ENCODE measurements at regions not wholly inside any gene's neighbourhood (a gene's known extent, or its start where the extent isn't known, plus 50 kb on each side); places are given as distances from the start of the nearest gene placed in this dataset.

DNA sequence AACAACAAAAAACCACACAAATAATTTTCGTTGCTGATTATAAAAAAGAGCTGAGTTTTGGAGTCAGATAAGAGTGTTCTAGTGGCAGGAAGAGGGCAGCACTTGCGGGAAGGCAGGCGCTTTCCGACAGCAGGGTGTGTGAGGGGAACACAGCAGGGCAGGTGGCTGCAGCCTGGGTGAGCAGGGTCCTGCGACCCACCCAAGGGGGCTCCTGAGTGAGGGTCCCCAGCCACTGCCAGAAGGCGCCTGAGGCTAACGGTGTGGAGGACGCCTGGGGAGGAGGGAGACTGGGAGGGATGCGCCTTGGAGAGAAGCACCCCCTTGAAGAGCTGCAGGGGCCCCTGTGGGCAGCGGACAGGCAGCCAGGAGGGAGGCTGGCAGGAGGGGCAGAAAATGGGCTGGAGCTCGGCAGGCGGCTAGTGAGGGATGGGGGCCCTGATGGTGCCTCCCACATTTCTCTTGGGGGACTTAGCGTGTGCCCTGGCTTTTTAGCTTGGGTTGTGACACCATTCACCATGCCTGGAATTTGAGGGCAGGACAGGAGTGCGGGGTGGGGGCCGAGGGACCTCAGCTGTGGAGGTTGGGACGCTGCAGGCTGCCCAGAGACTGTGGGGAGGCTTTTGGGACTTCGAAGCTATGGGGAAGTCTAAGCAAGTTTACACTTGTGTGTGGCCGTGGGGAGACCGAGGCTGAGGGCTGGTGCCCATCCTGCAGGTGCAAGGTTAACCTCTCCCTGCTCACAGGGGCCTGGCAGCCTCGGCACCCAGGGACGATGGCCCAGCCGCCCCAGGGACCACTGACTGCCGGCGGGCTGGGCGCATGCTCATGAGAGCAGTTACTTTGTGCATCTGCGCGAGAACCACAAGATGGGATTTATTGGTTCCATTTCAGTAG is 111.4 kb downstream of the SIK1 start:
- intact Hi-C loops (cut with DNase I), result no loop called here
- Histone ChIP-seq H3K9me3 (no peaks in the 10 kb centered on the region), H3K27me3 (no peaks in the 10 kb centered on the region), H3K4me3 (no peak overlapping the region), H3K36me3 (no peaks in the 10 kb centered on the region), H3K4me1 (no peaks in the 10 kb centered on the region), H3K27ac (no peak overlapping the region)
- DNase-seq (ENCODE audit: low spot score in 2 of 2), result no peak
- no peak for TF ChIP-seq CTCF (IDR thresholded peaks at IDR 0.05)

DNA sequence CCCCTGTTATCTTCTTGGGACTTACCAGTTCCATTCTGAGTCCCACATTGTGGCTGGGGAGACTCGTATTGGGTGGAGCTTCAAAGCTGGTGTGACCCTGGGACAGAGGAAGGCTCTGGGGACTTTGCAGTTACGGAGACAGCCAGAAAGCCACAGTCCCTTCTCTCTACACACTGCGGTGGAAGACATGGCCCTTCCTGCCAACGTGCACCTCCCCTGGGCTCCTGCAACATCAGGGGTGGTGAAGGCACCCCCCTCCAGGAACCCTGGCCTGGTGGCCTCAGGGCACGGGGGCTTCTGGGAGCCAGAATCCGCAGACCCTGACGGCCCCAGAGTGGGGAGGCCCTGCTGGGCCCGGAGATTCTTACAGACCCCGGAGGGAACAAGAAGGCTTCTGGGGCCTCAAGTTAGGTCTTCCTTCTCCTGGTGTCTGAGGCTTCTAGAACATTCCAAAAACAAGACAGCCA is 113.0 kb downstream of the SIK1 start:
- no peaks in the 10 kb centered on the region for H3K9me3 ChIP-seq
- H3K27me3 ChIP-seq, result no peaks in the 10 kb centered on the region
- H3K27ac ChIP-seq, result no peak overlapping the region
- no peaks in the 10 kb centered on the region for H3K4me1 ChIP-seq
- TF ChIP-seq CTCF (IDR thresholded peaks at IDR 0.05), result no peak
- intact Hi-C loops (cut with DNase I), result no loop called here
- no peaks in the 10 kb centered on the region for H3K36me3 ChIP-seq
- H3K4me3 ChIP-seq, result no peak overlapping the region
- DNase-seq (ENCODE audit: low spot score in 2 of 2), result no peak

GRCh38 chr21:43313221-43313938 is 113.6 kb downstream of the SIK1 start:
- Histone ChIP-seq H3K4me1 (no peaks in the 10 kb centered on the region), H3K4me3 (no peak overlapping the region), H3K9me3 (no peaks in the 10 kb centered on the region), H3K27ac (no peak overlapping the region), H3K36me3 (no peaks in the 10 kb centered on the region), H3K27me3 (no peaks in the 10 kb centered on the region)
- no peak for DNase-seq (ENCODE audit: low spot score in 2 of 2)
- no peak for TF ChIP-seq CTCF (IDR thresholded peaks at IDR 0.05)
- intact Hi-C loops (cut with DNase I), result no loop called here

GRCh38 chr21:43312751-43313169 is 114.2 kb downstream of the SIK1 start:
- intact Hi-C loops (cut with DNase I), result no loop called here
- Histone ChIP-seq H3K9me3 (no peaks in the 10 kb centered on the region), H3K4me3 (no peak overlapping the region), H3K27me3 (no peaks in the 10 kb centered on the region), H3K36me3 (no peaks in the 10 kb centered on the region), H3K4me1 (no peaks in the 10 kb centered on the region), H3K27ac (no peak overlapping the region)
- no peak for DNase-seq (ENCODE audit: low spot score in 2 of 2)
- no peak for TF ChIP-seq CTCF (IDR thresholded peaks at IDR 0.05)

DNA sequence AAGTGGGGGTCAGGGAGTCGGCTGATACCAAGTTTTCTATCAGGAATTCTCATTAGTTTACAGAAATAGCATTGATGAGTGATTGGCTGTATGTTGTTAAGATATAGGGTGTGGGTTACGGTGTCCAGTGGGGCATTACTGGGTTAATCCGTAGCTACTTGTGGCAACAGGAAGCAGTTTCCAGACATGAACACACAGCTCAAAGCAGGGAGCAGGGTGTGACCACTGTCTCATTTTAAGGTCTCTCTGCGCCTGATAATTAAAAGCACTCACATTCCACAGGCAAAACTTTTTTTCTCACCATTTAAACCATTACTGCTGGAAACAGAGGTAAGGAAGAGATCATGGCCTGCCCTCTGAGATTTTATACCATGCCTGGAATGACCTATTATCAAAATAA is 114.9 kb downstream of the SIK1 start:
- no peak for DNase-seq (ENCODE audit: low spot score in 2 of 2)
- Histone ChIP-seq H3K36me3 (no peaks in the 10 kb centered on the region), H3K4me3 (no peak overlapping the region), H3K4me1 (no peaks in the 10 kb centered on the region), H3K9me3 (no peaks in the 10 kb centered on the region), H3K27ac (no peak overlapping the region), H3K27me3 (no peaks in the 10 kb centered on the region)
- no peak for TF ChIP-seq CTCF (IDR thresholded peaks at IDR 0.05)
- intact Hi-C loops (cut with DNase I), result no loop called here

All from ascending aorta (tissue), 2 donors.